WTC11 (cell line): ENCODE measurements at regions not wholly inside any gene's neighbourhood (a gene's known extent, or its start where the extent isn't known, plus 50 kb on each side); places are given as distances from the start of the nearest gene placed in this dataset.

ENCODE experiments used
- ATAC-seq: fragments of 200-7000 bp; cut with Tn5 transposase; 2 replicates; pipeline ENCODE4 v1.10.0; 2021; ENCODE audit warnings: mild to moderate bottlenecking, moderate library complexity
- CTCF ChIA-PET: fragments of 300-600 bp; sonication (Branson Sonifier 250); formaldehyde crosslinking; loops from one replicate; lab custom pipeline; 2021; ENCODE audit warnings: antibody characterized with exemption; lab: Charles Lee
- POLR2A ChIA-PET: fragments of 350-600 bp; sonication (Branson Sonifier 250); formaldehyde crosslinking; loops from one replicate; lab custom pipeline; 2021; ENCODE audit warnings: antibody characterized with exemption; lab: Charles Lee
- DNase-seq: peaks from one replicate; pipeline ENCODE4 v3.0.0; 2021; ENCODE audit warnings: low spot score
- H3K27ac Mint-ChIP-seq: 2 replicates; pipeline ENCODE4 v1.8.0; 2021; ENCODE audit warnings: mixed read lengths
- H3K27me3 Mint-ChIP-seq: 2 replicates; pipeline ENCODE4 v1.8.0; 2021; ENCODE audit warnings: low read depth, mild to moderate bottlenecking, moderate library complexity, mixed read lengths
- H3K36me3 Mint-ChIP-seq: 2 replicates; pipeline ENCODE4 v1.8.0; 2021; ENCODE audit warnings: mixed read lengths
- H3K4me1 Mint-ChIP-seq: 2 replicates; pipeline ENCODE4 v1.8.0; 2022; ENCODE audit warnings: mixed read lengths
- H3K4me3 Mint-ChIP-seq: 2 replicates; pipeline ENCODE4 v1.8.0; 2021; ENCODE audit warnings: mild to moderate bottlenecking, moderate library complexity, mixed read lengths
- H3K9me3 Mint-ChIP-seq: 2 replicates; pipeline ENCODE4 v1.8.0; 2021; ENCODE audit warnings: mixed read lengths
- CBFB ChIP-seq: sonication (generic); formaldehyde crosslinking; IDR thresholded peaks from 2 replicates; pipeline ENCODE4 v1.8.1; 2022; ENCODE audit warnings: mild to moderate bottlenecking, low read depth, missing genetic modification reagents
- CREM ChIP-seq: sonication (generic); formaldehyde crosslinking; IDR thresholded peaks from 2 replicates; pipeline ENCODE4 v1.8.1; 2022; ENCODE audit warnings: mild to moderate bottlenecking, missing genetic modification reagents, moderate library complexity
- CTCF ChIP-seq: fragments of 200-600 bp; IDR thresholded peaks from 2 replicates; pipeline ENCODE4 v1.8.0; 2022; ENCODE audit warnings: antibody characterized with exemption
- E2F4 ChIP-seq: sonication (generic); formaldehyde crosslinking; IDR thresholded peaks from 2 replicates; pipeline ENCODE4 v1.8.1; 2022; ENCODE audit warnings: low read depth, mild to moderate bottlenecking, moderate library complexity, missing genetic modification reagents, borderline replicate concordance
- ESRRA ChIP-seq: sonication (generic); formaldehyde crosslinking; IDR thresholded peaks from 2 replicates; pipeline ENCODE4 v1.8.1; 2022; ENCODE audit warnings: mild to moderate bottlenecking, missing genetic modification reagents, borderline replicate concordance
- ETV6 ChIP-seq: sonication (generic); formaldehyde crosslinking; IDR thresholded peaks from 2 replicates; pipeline ENCODE4 v1.8.1; 2022; ENCODE audit warnings: mild to moderate bottlenecking, missing genetic modification reagents
- FOXP1 ChIP-seq: sonication (generic); formaldehyde crosslinking; IDR thresholded peaks from 2 replicates; pipeline ENCODE4 v1.8.0; 2022; ENCODE audit warnings: missing genetic modification reagents, mild to moderate bottlenecking, moderate library complexity, borderline replicate concordance
- IRF1 ChIP-seq: sonication (generic); formaldehyde crosslinking; IDR thresholded peaks from 2 replicates; pipeline ENCODE4 v1.8.0; 2023; ENCODE audit warnings: missing genetic modification reagents
- JAZF1 ChIP-seq: fragments of 250-450 bp; sonication (Bioruptor Pico); IDR thresholded peaks from 2 replicates; pipeline ENCODE4 v1.9.0; 2021; ENCODE audit warnings: moderate library complexity, mild to moderate bottlenecking, inconsistent platforms
- KAT7 ChIP-seq: sonication (generic); formaldehyde crosslinking; IDR thresholded peaks from 2 replicates; pipeline ENCODE4 v1.8.1; 2023; ENCODE audit warnings: missing genetic modification reagents, mild to moderate bottlenecking, borderline replicate concordance
- SMAD3 ChIP-seq: sonication (generic); formaldehyde crosslinking; IDR thresholded peaks from 2 replicates; pipeline ENCODE4 v1.8.0; 2022; ENCODE audit warnings: missing genetic modification reagents, mild to moderate bottlenecking, borderline replicate concordance
- SMAD4 ChIP-seq: sonication (generic); formaldehyde crosslinking; IDR thresholded peaks from 2 replicates; pipeline ENCODE4 v1.8.0; 2022; ENCODE audit warnings: mild to moderate bottlenecking, missing genetic modification reagents
- SP1 ChIP-seq: sonication (generic); formaldehyde crosslinking; conservative IDR thresholded peaks from 2 replicates; pipeline ENCODE4 v1.8.1; 2022; ENCODE audit warnings: missing genetic modification reagents
- ZBTB21 ChIP-seq: sonication (generic); formaldehyde crosslinking; IDR thresholded peaks from 2 replicates; pipeline ENCODE4 v1.8.1; 2023; ENCODE audit warnings: mild to moderate bottlenecking, missing genetic modification reagents, borderline replicate concordance
- ZNF219 ChIP-seq: sonication (generic); formaldehyde crosslinking; IDR thresholded peaks from 2 replicates; pipeline ENCODE4 v1.8.0; 2023; ENCODE audit warnings: missing genetic modification reagents, mild to moderate bottlenecking, borderline replicate concordance
- ZNF281 ChIP-seq: sonication (generic); formaldehyde crosslinking; IDR thresholded peaks from 2 replicates; pipeline ENCODE4 v1.8.0; 2023; ENCODE audit warnings: mild to moderate bottlenecking, missing genetic modification reagents
- ZNF416 ChIP-seq: fragments of 250-450 bp; sonication (Bioruptor Pico); IDR thresholded peaks from 2 replicates; pipeline ENCODE4 v1.9.0; 2021; ENCODE audit warnings: mild to moderate bottlenecking, inconsistent platforms
- ZSCAN18 ChIP-seq: fragments of 250-450 bp; sonication (Bioruptor Pico); IDR thresholded peaks from 2 replicates; pipeline ENCODE4 v2.1.2; 2022; ENCODE audit warnings: mild to moderate bottlenecking, moderate library complexity
- TF ChIP-seq, protein P1 (sequence below): sonication (generic); formaldehyde crosslinking; IDR thresholded peaks from 2 replicates; pipeline ENCODE4 v1.8.1; 2023; ENCODE audit warnings: mild to moderate bottlenecking, missing genetic modification reagents

- TF ChIP-seq IRF1 (CRISPR knock-in tag) = no peak
Measured at GRCh38 chrX:69430785-69431184, 73.3 kb upstream of the NALF2 start (continued).

- CTCF ChIA-PET = interaction anchor here (0.6 kb wide), 1 partner anchor 74 kb away, joined by 3 read pairs; no protein-coding TSS in a partner anchor
- TF ChIP-seq ZNF281 (CRISPR knock-in tag) = no peak
- no peak for TF ChIP-seq ZNF416
- TF ChIP-seq SP1 = no peak
- TF ChIP-seq SMAD4 (CRISPR knock-in tag) = no peak
- no peak for TF ChIP-seq SMAD3 (CRISPR knock-in tag)
- TF ChIP-seq ZBTB21 (CRISPR knock-in tag) = no peak
- TF ChIP-seq, protein P1, sequence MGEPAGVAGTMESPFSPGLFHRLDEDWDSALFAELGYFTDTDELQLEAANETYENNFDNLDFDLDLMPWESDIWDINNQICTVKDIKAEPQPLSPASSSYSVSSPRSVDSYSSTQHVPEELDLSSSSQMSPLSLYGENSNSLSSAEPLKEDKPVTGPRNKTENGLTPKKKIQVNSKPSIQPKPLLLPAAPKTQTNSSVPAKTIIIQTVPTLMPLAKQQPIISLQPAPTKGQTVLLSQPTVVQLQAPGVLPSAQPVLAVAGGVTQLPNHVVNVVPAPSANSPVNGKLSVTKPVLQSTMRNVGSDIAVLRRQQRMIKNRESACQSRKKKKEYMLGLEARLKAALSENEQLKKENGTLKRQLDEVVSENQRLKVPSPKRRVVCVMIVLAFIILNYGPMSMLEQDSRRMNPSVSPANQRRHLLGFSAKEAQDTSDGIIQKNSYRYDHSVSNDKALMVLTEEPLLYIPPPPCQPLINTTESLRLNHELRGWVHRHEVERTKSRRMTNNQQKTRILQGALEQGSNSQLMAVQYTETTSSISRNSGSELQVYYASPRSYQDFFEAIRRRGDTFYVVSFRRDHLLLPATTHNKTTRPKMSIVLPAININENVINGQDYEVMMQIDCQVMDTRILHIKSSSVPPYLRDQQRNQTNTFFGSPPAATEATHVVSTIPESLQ (CRISPR knock-in tag) = no peak
- no peak for TF ChIP-seq ETV6 (CRISPR knock-in tag)
- POLR2A ChIA-PET = no interaction called here
- ATAC-seq (no peak), DNase-seq (no peak)
- Mint-ChIP-seq H3K4me1 (0 out of 2 replicates have a peak, but pooled peaks cover 8% of the 10 kb centered on the region), H3K36me3 (no peaks in the 10 kb centered on the region), H3K27me3 (peaks cover 3% of the 10 kb centered on the region), H3K9me3 (no peaks in the 10 kb centered on the region), H3K27ac (no peak overlapping the region), H3K4me3 (no peak overlapping the region)
Measured at GRCh38 chrX:69429339-69430015, 74.6 kb upstream of the NALF2 start.

- no peak overlapping the region for H3K27ac Mint-ChIP-seq
- H3K4me1 Mint-ChIP-seq = 0 out of 2 replicates have a peak, but pooled peaks cover 8% of the 10 kb centered on the region
- CTCF ChIA-PET = no interaction called here
- no peaks in the 10 kb centered on the region for H3K9me3 Mint-ChIP-seq
- H3K27me3 Mint-ChIP-seq = peaks cover 3% of the 10 kb centered on the region
- TF ChIP-seq ZSCAN18 (CRISPR knock-in tag) = no peak
- TF ChIP-seq JAZF1 (CRISPR knock-in tag) = no peak
- no peak for TF ChIP-seq IRF1 (CRISPR knock-in tag)
- TF ChIP-seq CREM (CRISPR knock-in tag) = no peak
- no peak for TF ChIP-seq ESRRA
- TF ChIP-seq CTCF = no peak
- no peak for TF ChIP-seq FOXP1 (CRISPR knock-in tag)
- no peak for TF ChIP-seq KAT7 (CRISPR knock-in tag)
- no peak for TF ChIP-seq E2F4 (CRISPR knock-in tag)
- TF ChIP-seq ZBTB21 (CRISPR knock-in tag) = no peak
- TF ChIP-seq ZNF416 = no peak
- no peak for TF ChIP-seq ZNF219
- TF ChIP-seq CBFB = no peak
- TF ChIP-seq, all 79 proteins: peak for 0
- H3K36me3 Mint-ChIP-seq = no peaks in the 10 kb centered on the region
- H3K4me3 Mint-ChIP-seq = no peak overlapping the region
- DNase-seq = no peak
- ATAC-seq = no peak
- POLR2A ChIA-PET = interaction anchor here (0.7 kb wide), 1 partner anchor 289 kb away, joined by 3 read pairs; no protein-coding TSS in a partner anchor
Measured at GRCh38 chrX:69428216-69428615, 75.9 kb upstream of the NALF2 start.
